PC-3 (cell line): ENCODE measurements at regions not wholly inside any gene's neighbourhood (a gene's known extent, or its start where the extent isn't known, plus 50 kb on each side); places are given as distances from the start of the nearest gene placed in this dataset.

Source experiments
- ATAC-seq: fragments of 200-7000 bp; cut with Tn5 transposase; 2 replicates; pipeline ENCODE4 v1.9.1; 2020; ENCODE audit warnings: mild to moderate bottlenecking, moderate library complexity
- BruUV-seq: library from RNA; stranded (reverse); fragments of 400-500 nt; replicated peaks from 2 replicates; lab custom pipeline; 2021; lab: Mats Ljungman, UMichigan
- CTCF ChIA-PET: fragments of 300-600 bp; sonication (Branson Sonifier 250); formaldehyde crosslinking; loops from one replicate; lab custom pipeline; 2022; ENCODE audit warnings: antibody characterized with exemption; lab: Charles Lee
- POLR2A ChIA-PET: fragments of 300-600 bp; sonication (Branson Sonifier 250); formaldehyde crosslinking; loops from one replicate; lab custom pipeline; 2022; ENCODE audit warnings: antibody characterized with exemption; ENCODE audit not compliant: unreplicated experiment; lab: Charles Lee
- DNase-seq: peaks from one replicate; pipeline ENCODE4 v3.0.0-alpha.2; 2015
- H2AFZ ChIP-seq: fragments of 300-600 bp; sonication (generic); 2 replicates; pipeline ENCODE4 v1.6.0; 2016; ENCODE audit warnings: antibody characterized with exemption, low read length
- H3F3A ChIP-seq: fragments of 300-600 bp; sonication (generic); one replicate; pipeline ENCODE4 v1.6.0; 2017; ENCODE audit warnings: antibody characterized with exemption, low read length, control low read depth, mild to moderate bottlenecking; ENCODE audit not compliant: unreplicated experiment
- H3K27ac ChIP-seq: fragments of 300-600 bp; sonication (generic); 2 replicates; pipeline ENCODE4 v1.5.1; 2016; ENCODE audit warnings: mild to moderate bottlenecking, low read length
- H3K27me3 ChIP-seq: fragments of 300-600 bp; sonication (generic); 2 replicates; pipeline ENCODE4 v1.6.1; 2016; ENCODE audit warnings: low read length, mixed read lengths
- H3K36me3 ChIP-seq: fragments of 300-600 bp; sonication (generic); 2 replicates; pipeline ENCODE4 v1.6.1; 2016; ENCODE audit warnings: low read depth, mixed run types, low read length, mixed read lengths
- H3K4me1 ChIP-seq: fragments of 300-600 bp; sonication (generic); 2 replicates; pipeline ENCODE4 v1.5.1; 2016; ENCODE audit warnings: low read length; ENCODE audit not compliant: insufficient read depth
- H3K4me2 ChIP-seq: fragments of 300-600 bp; sonication (generic); 2 replicates; pipeline ENCODE4 v1.6.0; 2016; ENCODE audit warnings: low read length
- H3K4me3 ChIP-seq: fragments of 300-600 bp; sonication (generic); 2 replicates; pipeline ENCODE4 v1.5.1; 2016; ENCODE audit warnings: mild to moderate bottlenecking, low read length, mixed read lengths
- H3K79me2 ChIP-seq: fragments of 300-600 bp; sonication (generic); 2 replicates; pipeline ENCODE4 v1.6.1; 2017; ENCODE audit warnings: low read length, mixed read lengths
- H3K9ac ChIP-seq: fragments of 300-600 bp; sonication (generic); 2 replicates; pipeline ENCODE4 v1.6.0; 2016; ENCODE audit warnings: mild to moderate bottlenecking, low read length
- H3K9me2 ChIP-seq: fragments of 300-600 bp; sonication (generic); replicated peaks from 2 replicates; pipeline ENCODE4 v1.6.1; 2016; ENCODE audit warnings: mixed run types, low read length, mixed read lengths
- H3K9me3 ChIP-seq: fragments of 300-600 bp; sonication (generic); 2 replicates; pipeline ENCODE4 v1.6.1; 2016; ENCODE audit warnings: low read length, mixed read lengths
- H4K20me1 ChIP-seq: fragments of 300-600 bp; sonication (generic); 2 replicates; pipeline ENCODE4 v1.6.1; 2016; ENCODE audit warnings: low read length, mixed read lengths
- EZH2 ChIP-seq: fragments of 300-600 bp; sonication (generic); IDR thresholded peaks from one replicate; pipeline ENCODE4 v1.6.1; 2017; ENCODE audit warnings: antibody characterized with exemption, mild to moderate bottlenecking, low read length; ENCODE audit not compliant: unreplicated experiment
- EZH2phosphoT487 ChIP-seq: fragments of 300-600 bp; sonication (generic); IDR thresholded peaks from 2 replicates; pipeline ENCODE4 v1.6.1; 2018; ENCODE audit warnings: mild to moderate bottlenecking, antibody characterized with exemption, low read length, borderline replicate concordance
- intact Hi-C: fragments of 100-400 bp; cut with micrococcal nuclease; formaldehyde crosslinking; loops from 2 replicates; pipeline ENCODE4 v1.9.0; 2023
- TF ChIP-seq, protein P1 (sequence below): fragments of 300-600 bp; sonication (generic); conservative IDR thresholded peaks from 2 replicates; pipeline ENCODE4 v1.5.1; 2017; ENCODE audit warnings: antibody characterized with exemption, low read depth, mild to moderate bottlenecking, low read length

- Histone ChIP-seq H3K27me3 (no peaks in the 10 kb centered on the region), H3K4me2 (no peak overlapping the region), H3K79me2 (no peaks in the 10 kb centered on the region), H3F3A (no peaks in the 10 kb centered on the region), H3K9ac (no peak overlapping the region), H3K9me2 (no peaks in the 10 kb centered on the region), H3K36me3 (no peaks in the 10 kb centered on the region), H3K9me3 (no peaks in the 10 kb centered on the region), H4K20me1 (no peaks in the 10 kb centered on the region), H3K4me1 (no peaks in the 10 kb centered on the region), H2AFZ (no peak overlapping the region), H3K4me3 (no peak overlapping the region), H3K27ac (no peak overlapping the region)
- TF ChIP-seq, protein P1, sequence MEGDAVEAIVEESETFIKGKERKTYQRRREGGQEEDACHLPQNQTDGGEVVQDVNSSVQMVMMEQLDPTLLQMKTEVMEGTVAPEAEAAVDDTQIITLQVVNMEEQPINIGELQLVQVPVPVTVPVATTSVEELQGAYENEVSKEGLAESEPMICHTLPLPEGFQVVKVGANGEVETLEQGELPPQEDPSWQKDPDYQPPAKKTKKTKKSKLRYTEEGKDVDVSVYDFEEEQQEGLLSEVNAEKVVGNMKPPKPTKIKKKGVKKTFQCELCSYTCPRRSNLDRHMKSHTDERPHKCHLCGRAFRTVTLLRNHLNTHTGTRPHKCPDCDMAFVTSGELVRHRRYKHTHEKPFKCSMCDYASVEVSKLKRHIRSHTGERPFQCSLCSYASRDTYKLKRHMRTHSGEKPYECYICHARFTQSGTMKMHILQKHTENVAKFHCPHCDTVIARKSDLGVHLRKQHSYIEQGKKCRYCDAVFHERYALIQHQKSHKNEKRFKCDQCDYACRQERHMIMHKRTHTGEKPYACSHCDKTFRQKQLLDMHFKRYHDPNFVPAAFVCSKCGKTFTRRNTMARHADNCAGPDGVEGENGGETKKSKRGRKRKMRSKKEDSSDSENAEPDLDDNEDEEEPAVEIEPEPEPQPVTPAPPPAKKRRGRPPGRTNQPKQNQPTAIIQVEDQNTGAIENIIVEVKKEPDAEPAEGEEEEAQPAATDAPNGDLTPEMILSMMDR, result no peak
- TF ChIP-seq EZH2 (no peak), EZH2phosphoT487 (no peak)
- intact Hi-C loops, result no loop called here
- ATAC-seq (no peak), DNase-seq (no peak)
- POLR2A ChIA-PET, result no interaction called here
- no TSS peak for BruUV-seq
- CTCF ChIA-PET, result no interaction called here
These were observed 74.2 kb upstream of the ADCY2 start for GRCh38 chr5:7321724-7322123.

- no peaks in the 10 kb centered on the region; the same call in 1 of the 2 replicates for H3K27me3 ChIP-seq
- ATAC-seq (no peak), DNase-seq (no peak)
- H4K20me1 ChIP-seq, result no peaks in the 10 kb centered on the region
- POLR2A ChIA-PET, result no interaction called here
- CTCF ChIA-PET, result no interaction called here
- H3K4me3 ChIP-seq, result no peak overlapping the region
- H3F3A ChIP-seq, result no peaks in the 10 kb centered on the region
- no peak overlapping the region for H2AFZ ChIP-seq
- intact Hi-C loops, result no loop called here
- no peaks in the 10 kb centered on the region for H3K4me1 ChIP-seq
- no peaks in the 10 kb centered on the region for H3K9me3 ChIP-seq
- H3K36me3 ChIP-seq, result no peaks in the 10 kb centered on the region
- H3K79me2 ChIP-seq, result no peaks in the 10 kb centered on the region
- no TSS peak for BruUV-seq
- TF ChIP-seq, protein P1, result no peak
- TF ChIP-seq EZH2, result no peak
- no peak for TF ChIP-seq EZH2phosphoT487
- H3K4me2 ChIP-seq, result no peak overlapping the region
- no peaks in the 10 kb centered on the region for H3K9me2 ChIP-seq
- H3K9ac ChIP-seq, result no peak overlapping the region
- H3K27ac ChIP-seq, result no peak overlapping the region
These were observed 71.0 kb upstream of the ADCY2 start for GRCh38 chr5:7324919-7325318.

- TF ChIP-seq EZH2phosphoT487 (no peak), EZH2 (no peak)
- TF ChIP-seq, protein P1, result no peak
- ChIA-PET CTCF (no interaction called here), POLR2A (no interaction called here)
- no peak overlapping the region for H2AFZ ChIP-seq
- H3K4me1 ChIP-seq, result no peaks in the 10 kb centered on the region
- no peak overlapping the region for H3K27ac ChIP-seq
- BruUV-seq, result no TSS peak
- H3K9ac ChIP-seq, result no peak overlapping the region
- no peak overlapping the region for H3K4me2 ChIP-seq
- intact Hi-C loops, result no loop called here
- no peak overlapping the region for H3K4me3 ChIP-seq
- no peaks in the 10 kb centered on the region for H3F3A ChIP-seq
- 0 out of 2 replicates have a peak, but pooled peaks cover 3% of the 10 kb centered on the region for H3K9me3 ChIP-seq
- DNase-seq (no peak), ATAC-seq (no peak)
- no peaks in the 10 kb centered on the region for H4K20me1 ChIP-seq
- no peaks in the 10 kb centered on the region for H3K9me2 ChIP-seq
- no peaks in the 10 kb centered on the region for H3K36me3 ChIP-seq
- H3K79me2 ChIP-seq, result no peaks in the 10 kb centered on the region
- no peaks in the 10 kb centered on the region; the same call in 1 of the 2 replicates for H3K27me3 ChIP-seq
These were observed 69.7 kb upstream of the ADCY2 start for GRCh38 chr5:7325975-7326913.
